GM23338 (cell line): ENCODE measurements at regions not wholly inside any gene's neighbourhood (a gene's known extent, or its start where the extent isn't known, plus 50 kb on each side); places are given as distances from the start of the nearest gene placed in this dataset.

Experiments used
- ATAC-seq: fragments of 200-7000 bp; cut with Tn5 transposase; 3 replicates; pipeline ENCODE4 v1.9.1; 2020
- DNase-seq: peaks from one replicate; pipeline ENCODE4 v3.0.0-alpha.2; 2015; ENCODE audit warnings: low spot score
- H2AFZ ChIP-seq: fragments of 200-600 bp; sonication (generic); 2 replicates; pipeline ENCODE4 v1.8.0; 2016; ENCODE audit warnings: antibody characterized with exemption, mild to moderate bottlenecking, moderate library complexity
- H3F3A ChIP-seq: fragments of 200-600 bp; sonication (generic); replicated peaks from 2 replicates; pipeline ENCODE4 v1.8.0; 2017; ENCODE audit warnings: antibody characterized with exemption, mixed run types, low read depth
- H3K27ac ChIP-seq: fragments of 200-600 bp; sonication (generic); 2 replicates; pipeline ENCODE4 v1.6.1; 2016; ENCODE audit warnings: low read depth
- H3K27me3 ChIP-seq: fragments of 200-600 bp; sonication (generic); 2 replicates; pipeline ENCODE4 v1.8.0; 2016; ENCODE audit warnings: mild to moderate bottlenecking, mixed run types, moderate library complexity; ENCODE audit not compliant: insufficient read depth
- H3K36me3 ChIP-seq: fragments of 200-600 bp; sonication (generic); 2 replicates; pipeline ENCODE4 v1.8.0; 2016; ENCODE audit warnings: mild to moderate bottlenecking; ENCODE audit not compliant: insufficient read depth
- H3K4me1 ChIP-seq: fragments of 200-600 bp; sonication (generic); 2 replicates; pipeline ENCODE4 v1.8.0; 2016; ENCODE audit warnings: mild to moderate bottlenecking, moderate library complexity; ENCODE audit not compliant: insufficient read depth
- H3K4me2 ChIP-seq: fragments of 200-600 bp; sonication (generic); 2 replicates; pipeline ENCODE4 v1.7.1; 2017; ENCODE audit warnings: mixed run types
- H3K4me3 ChIP-seq: fragments of 200-600 bp; sonication (generic); 2 replicates; pipeline ENCODE4 v1.6.1; 2016; ENCODE audit warnings: mixed run types
- H3K79me2 ChIP-seq: fragments of 200-600 bp; sonication (generic); replicated peaks from 2 replicates; pipeline ENCODE4 v1.8.0; 2017; ENCODE audit warnings: mild to moderate bottlenecking; ENCODE audit not compliant: insufficient read depth
- H3K9me2 ChIP-seq: fragments of 200-600 bp; sonication (generic); 2 replicates; pipeline ENCODE4 v1.8.0; 2017; ENCODE audit not compliant: insufficient read depth
- H4K20me1 ChIP-seq: fragments of 200-600 bp; sonication (generic); replicated peaks from 2 replicates; pipeline ENCODE4 v1.8.0; 2017; ENCODE audit warnings: mild to moderate bottlenecking; ENCODE audit not compliant: insufficient read depth
- H3K27ac Mint-ChIP-seq: 2 replicates; pipeline ENCODE4 v1.8.0; 2020; ENCODE audit warnings: inconsistent platforms, mild to moderate bottlenecking, moderate library complexity, mixed read lengths
- H3K27me3 Mint-ChIP-seq: 3 replicates; pipeline ENCODE4 v1.8.0; 2022; ENCODE audit warnings: low read depth, mild to moderate bottlenecking, moderate library complexity, mixed read lengths, inconsistent platforms; ENCODE audit not compliant: insufficient read depth, poor library complexity
- H3K36me3 Mint-ChIP-seq: 3 replicates; pipeline ENCODE4 v1.8.0; 2021; ENCODE audit warnings: low read depth, mild to moderate bottlenecking, inconsistent platforms, moderate library complexity, mixed read lengths
- H3K4me1 Mint-ChIP-seq: 3 replicates; pipeline ENCODE4 v1.8.0; 2020; ENCODE audit warnings: mild to moderate bottlenecking, inconsistent platforms, mixed read lengths
- H3K4me3 Mint-ChIP-seq: 3 replicates; pipeline ENCODE4 v1.8.0; 2021; ENCODE audit warnings: moderate library complexity, mild to moderate bottlenecking, inconsistent platforms, mixed read lengths
- H3K9me3 Mint-ChIP-seq: 3 replicates; pipeline ENCODE4 v1.8.0; 2020; ENCODE audit warnings: moderate library complexity, mild to moderate bottlenecking, inconsistent platforms, mixed read lengths
- CREB1 ChIP-seq: fragments of 250-450 bp; sonication (Bioruptor Pico); IDR thresholded peaks from 2 replicates; pipeline ENCODE4 v1.5.0; 2020; ENCODE audit warnings: low read depth, mild to moderate bottlenecking, moderate library complexity
- ETS1 ChIP-seq: IDR thresholded peaks from 2 replicates; pipeline ENCODE4 v1.6.1; 2016; ENCODE audit warnings: antibody characterized with exemption
- EZH2 ChIP-seq: fragments of 200-600 bp; sonication (generic); IDR thresholded peaks from one replicate; pipeline ENCODE4 v1.8.0; 2017; ENCODE audit warnings: antibody characterized with exemption, mild to moderate bottlenecking, low read depth; ENCODE audit not compliant: unreplicated experiment
- EZH2phosphoT487 ChIP-seq: fragments of 200-600 bp; sonication (generic); IDR thresholded peaks from one replicate; pipeline ENCODE4 v1.8.1; 2018; ENCODE audit warnings: antibody characterized with exemption; ENCODE audit not compliant: unreplicated experiment
- JUNB ChIP-seq: IDR thresholded peaks from one replicate; pipeline ENCODE4 v1.6.1; 2016; ENCODE audit warnings: antibody characterized with exemption; ENCODE audit not compliant: unreplicated experiment
- NANOG ChIP-seq: IDR thresholded peaks from 2 replicates; pipeline ENCODE4 v1.6.1; 2016; ENCODE audit warnings: antibody characterized with exemption, borderline replicate concordance
- POLR2AphosphoS5 ChIP-seq: IDR thresholded peaks from 2 replicates; pipeline ENCODE4 v1.6.1; 2016; ENCODE audit warnings: antibody characterized with exemption, low read depth
- STAT1 ChIP-seq: IDR thresholded peaks from one replicate; pipeline ENCODE4 v1.6.1; 2016; ENCODE audit warnings: antibody characterized with exemption; ENCODE audit not compliant: unreplicated experiment
- TF ChIP-seq, protein P1 (sequence below), 2 experiments: fragments of 200-600 bp in 1 of 2; sonication (generic) in 1 of 2; conservative IDR thresholded peaks; 2 replicates each; pipeline versions ENCODE4 v1.5.1 to v1.6.1; 2016 to 2017; ENCODE audit warnings: antibody characterized with exemption in 2 of 2, low read depth in 2 of 2, mild to moderate bottlenecking in 2 of 2, moderate library complexity in 1 of 2

- H3K27me3 ChIP-seq: no peaks in the 10 kb centered on the region
- H3K4me1 ChIP-seq: peaks cover 27% of the 10 kb centered on the region
- no peaks in the 10 kb centered on the region for H3K9me2 ChIP-seq
- no peaks in the 10 kb centered on the region for H3K27me3 Mint-ChIP-seq
- ATAC-seq (no peak), DNase-seq (no peak)
- no peaks in the 10 kb centered on the region for H3K36me3 ChIP-seq
- H4K20me1 ChIP-seq: no peaks in the 10 kb centered on the region
- H3K4me2 ChIP-seq: 0 out of 2 replicates have a peak overlapping the region, but pooled peaks have one; percentile 28
- H3K36me3 Mint-ChIP-seq: no peaks in the 10 kb centered on the region
- TF ChIP-seq EZH2: no peak
- no peak for TF ChIP-seq CREB1
- no peak for TF ChIP-seq NANOG
- TF ChIP-seq ETS1: no peak
- no peak for TF ChIP-seq POLR2AphosphoS5
- no peak for TF ChIP-seq EZH2phosphoT487
- TF ChIP-seq JUNB: no peak
- no peak for TF ChIP-seq STAT1
- H3K27ac ChIP-seq: no peak overlapping the region
- H3K9me3 Mint-ChIP-seq: no peaks in the 10 kb centered on the region
- H3K79me2 ChIP-seq: no peaks in the 10 kb centered on the region
- H2AFZ ChIP-seq: peak overlapping the region; percentile 72
- H3K4me3 ChIP-seq: no peak overlapping the region
- H3F3A ChIP-seq: no peaks in the 10 kb centered on the region
- H3K27ac Mint-ChIP-seq: no peak overlapping the region
- H3K4me3 Mint-ChIP-seq: no peak overlapping the region
- peaks cover 21% of the 10 kb centered on the region for H3K4me1 Mint-ChIP-seq
Measured at GRCh38 chr3:137108699-137109440, 151.1 kb downstream of the IL20RB start.

GRCh38 chr3:137110392-137110996, 152.7 kb downstream of the IL20RB start:
- Histone ChIP-seq H3K4me3 (no peak overlapping the region), H3F3A (no peaks in the 10 kb centered on the region), H3K79me2 (no peaks in the 10 kb centered on the region), H2AFZ (no peak overlapping the region), H3K4me2 (no peak overlapping the region), H3K9me2 (no peaks in the 10 kb centered on the region), H4K20me1 (no peaks in the 10 kb centered on the region), H3K27me3 (no peaks in the 10 kb centered on the region), H3K36me3 (no peaks in the 10 kb centered on the region), H3K27ac (no peak overlapping the region), H3K4me1 (peaks cover 29% of the 10 kb centered on the region)
- no peak overlapping the region for H3K4me3 Mint-ChIP-seq
- no peaks in the 10 kb centered on the region for H3K9me3 Mint-ChIP-seq
- peaks cover 21% of the 10 kb centered on the region for H3K4me1 Mint-ChIP-seq
- no peaks in the 10 kb centered on the region for H3K36me3 Mint-ChIP-seq
- TF ChIP-seq, protein P1, sequence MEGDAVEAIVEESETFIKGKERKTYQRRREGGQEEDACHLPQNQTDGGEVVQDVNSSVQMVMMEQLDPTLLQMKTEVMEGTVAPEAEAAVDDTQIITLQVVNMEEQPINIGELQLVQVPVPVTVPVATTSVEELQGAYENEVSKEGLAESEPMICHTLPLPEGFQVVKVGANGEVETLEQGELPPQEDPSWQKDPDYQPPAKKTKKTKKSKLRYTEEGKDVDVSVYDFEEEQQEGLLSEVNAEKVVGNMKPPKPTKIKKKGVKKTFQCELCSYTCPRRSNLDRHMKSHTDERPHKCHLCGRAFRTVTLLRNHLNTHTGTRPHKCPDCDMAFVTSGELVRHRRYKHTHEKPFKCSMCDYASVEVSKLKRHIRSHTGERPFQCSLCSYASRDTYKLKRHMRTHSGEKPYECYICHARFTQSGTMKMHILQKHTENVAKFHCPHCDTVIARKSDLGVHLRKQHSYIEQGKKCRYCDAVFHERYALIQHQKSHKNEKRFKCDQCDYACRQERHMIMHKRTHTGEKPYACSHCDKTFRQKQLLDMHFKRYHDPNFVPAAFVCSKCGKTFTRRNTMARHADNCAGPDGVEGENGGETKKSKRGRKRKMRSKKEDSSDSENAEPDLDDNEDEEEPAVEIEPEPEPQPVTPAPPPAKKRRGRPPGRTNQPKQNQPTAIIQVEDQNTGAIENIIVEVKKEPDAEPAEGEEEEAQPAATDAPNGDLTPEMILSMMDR (conservative IDR thresholded peaks at IDR 0.05; ENCODE audit: low read depth in 2 of 2): peak; percentile 67 to 68
- TF ChIP-seq POLR2AphosphoS5: no peak
- DNase-seq: peak; percentile 64
- ATAC-seq: peak; percentile 66
- H3K27ac Mint-ChIP-seq: no peak overlapping the region
- H3K27me3 Mint-ChIP-seq: no peaks in the 10 kb centered on the region
